ENCODE measurements at regions not wholly inside any gene's neighbourhood (a gene's known extent, or its start where the extent isn't known, plus 50 kb on each side); places are given as distances from the start of the nearest gene placed in this dataset.

DNA sequence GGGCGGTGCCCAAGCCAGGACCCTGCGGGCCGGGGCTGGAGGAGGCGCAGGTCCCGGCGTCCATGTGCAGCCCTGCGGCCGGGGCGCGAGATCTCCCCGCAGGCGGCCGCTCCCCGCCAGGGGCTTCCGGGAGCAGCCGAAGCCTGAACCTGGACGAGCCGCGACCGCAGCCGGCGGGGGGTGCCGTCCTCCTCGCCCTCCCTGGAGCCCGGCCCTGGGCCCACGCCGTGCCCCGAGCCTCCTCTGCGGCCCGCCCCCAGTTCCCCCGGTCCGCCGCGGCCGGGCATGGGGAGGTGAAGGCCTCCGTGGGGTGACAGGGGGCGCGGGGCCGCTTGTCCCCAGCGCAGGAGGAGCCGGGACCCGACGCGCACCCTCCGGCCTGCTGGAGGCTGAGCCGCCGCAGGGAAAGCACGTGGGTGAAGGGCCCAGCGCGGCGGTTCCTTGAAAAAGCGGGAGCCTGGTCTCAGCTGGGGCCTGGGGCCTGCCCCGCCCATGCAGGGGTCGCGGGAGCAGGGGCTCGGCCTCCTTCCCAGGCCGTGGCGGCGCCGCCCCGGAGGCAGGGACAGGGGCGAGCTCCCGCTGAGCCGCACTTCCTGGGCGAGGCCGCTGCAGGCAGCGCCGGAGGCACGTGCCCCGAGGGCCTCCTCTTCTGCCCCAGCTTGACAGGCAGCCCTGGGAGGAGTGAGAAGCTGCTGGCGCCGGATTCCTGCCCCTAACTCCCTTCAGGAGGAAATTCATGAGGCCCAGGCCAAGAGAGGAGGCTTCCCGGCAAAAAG, 55.6 kb upstream of the PPP2R5C start:
- WGBS (ENCODE audit: insufficient coverage) = under 1% methylated on average over 61 of the region's 73 CpGs
- H3K36me3 ChIP-seq (ENCODE audit: control insufficient read depth in 4 of 4, insufficient read depth in 4 of 4, low read length in 3 of 4) = no peaks in the 10 kb centered on the region
- peaks cover 5 to 71% (median 25%) of the 10 kb centered on the region in 5 experiments for H3K27me3 ChIP-seq (replicated peaks in 2 of 5; ENCODE audit: control insufficient read depth in 4 of 5, insufficient read depth in 5 of 5, low read length in 4 of 5)
- peak overlapping the region in 5 of 7 experiments; percentile 11 to 53 (median 36) for H3K4me3 ChIP-seq (ENCODE audit: control insufficient read depth in 1 of 7, extremely low read depth in 1 of 7, insufficient read depth in 4 of 7, low read depth in 2 of 7, low read length in 6 of 7)
- POLR2A ChIA-PET = no interaction called here
- CTCF ChIA-PET = interaction anchor here (0.7 to 2.3 kb wide), 11 partner anchors 10 to 1266 kb away, joined by 3 to 10 read pairs (median 3); no protein-coding TSS in a partner anchor
- peaks cover 0 to 18% (median 13%) of the 10 kb centered on the region in 4 experiments for H3K4me1 ChIP-seq (ENCODE audit: control extremely low read depth in 1 of 4, control insufficient read depth in 4 of 4, insufficient read depth in 4 of 4, low read length in 3 of 4)
- no peak overlapping the region for H3K27ac ChIP-seq (ENCODE audit: insufficient read depth in 1 of 2, low read depth in 1 of 2, low read length in 2 of 2, poor library complexity in 1 of 2, severe bottlenecking in 2 of 2)
- DNase-seq = peak in 2 of 3 donors; percentile 46 to 67
- peaks cover 0 to 4% (median 0%) of the 10 kb centered on the region in 5 experiments for H3K9me3 ChIP-seq (ENCODE audit: control extremely low read depth in 1 of 5, control insufficient read depth in 4 of 5, insufficient read depth in 2 of 5, low read depth in 1 of 5, low read length in 4 of 5)

DNA sequence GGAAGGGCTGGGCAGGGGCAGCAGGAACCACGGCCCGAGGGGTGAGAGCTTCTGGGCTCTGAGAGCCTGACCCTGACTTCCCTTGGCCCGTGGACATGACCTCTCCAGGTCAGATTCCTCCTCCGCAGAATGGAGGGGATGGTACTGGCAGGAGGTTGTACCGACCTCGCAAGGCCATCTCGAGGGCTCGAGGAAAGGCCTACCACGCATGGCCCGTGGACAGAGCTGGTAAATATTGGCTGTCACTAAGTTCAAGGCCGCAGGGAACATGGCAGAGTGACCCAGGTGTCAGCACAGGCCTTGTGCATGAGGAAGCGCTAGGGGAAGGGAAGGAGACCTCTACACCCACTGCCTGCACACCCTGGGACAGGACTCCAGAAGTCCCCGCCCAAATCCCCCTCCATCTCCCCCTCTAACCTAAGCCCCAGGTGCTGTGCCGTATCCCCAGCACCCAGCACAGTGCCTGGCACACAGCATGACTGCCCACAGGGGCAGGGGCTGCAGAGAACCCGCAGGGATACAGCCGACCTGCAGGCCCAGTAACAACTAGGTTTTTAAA, 54.9 kb upstream of the PPP2R5C start:
- peaks cover 0 to 4% (median 0%) of the 10 kb centered on the region in 5 experiments for H3K9me3 ChIP-seq (ENCODE audit: control extremely low read depth in 1 of 5, control insufficient read depth in 4 of 5, insufficient read depth in 2 of 5, low read depth in 1 of 5, low read length in 4 of 5)
- peaks cover 5 to 76% (median 23%) of the 10 kb centered on the region in 5 experiments for H3K27me3 ChIP-seq (replicated peaks in 2 of 5; ENCODE audit: control insufficient read depth in 4 of 5, insufficient read depth in 5 of 5, low read length in 4 of 5)
- H3K4me1 ChIP-seq (ENCODE audit: control extremely low read depth in 1 of 4, control insufficient read depth in 4 of 4, insufficient read depth in 4 of 4, low read length in 3 of 4) = peaks cover 0 to 18% (median 13%) of the 10 kb centered on the region in 4 experiments
- ChIA-PET POLR2A (no interaction called here), CTCF (interaction anchor here (0.8 to 2.4 kb wide), 21 partner anchors 9 to 1267 kb away, joined by 3 to 26 read pairs (median 3); no protein-coding TSS in a partner anchor)
- H3K36me3 ChIP-seq (ENCODE audit: control insufficient read depth in 4 of 4, insufficient read depth in 4 of 4, low read length in 3 of 4) = no peaks in the 10 kb centered on the region
- no peak for DNase-seq
- peak overlapping the region in 2 of 7 experiments; percentile 50 to 53 for H3K4me3 ChIP-seq (ENCODE audit: control insufficient read depth in 1 of 7, extremely low read depth in 1 of 7, insufficient read depth in 4 of 7, low read depth in 2 of 7, low read length in 6 of 7)
- H3K27ac ChIP-seq (ENCODE audit: insufficient read depth in 1 of 2, low read depth in 1 of 2, low read length in 2 of 2, poor library complexity in 1 of 2, severe bottlenecking in 2 of 2) = no peak overlapping the region
- WGBS (ENCODE audit: insufficient coverage) = 76% methylated on average over 9 of the region's 16 CpGs

DNA sequence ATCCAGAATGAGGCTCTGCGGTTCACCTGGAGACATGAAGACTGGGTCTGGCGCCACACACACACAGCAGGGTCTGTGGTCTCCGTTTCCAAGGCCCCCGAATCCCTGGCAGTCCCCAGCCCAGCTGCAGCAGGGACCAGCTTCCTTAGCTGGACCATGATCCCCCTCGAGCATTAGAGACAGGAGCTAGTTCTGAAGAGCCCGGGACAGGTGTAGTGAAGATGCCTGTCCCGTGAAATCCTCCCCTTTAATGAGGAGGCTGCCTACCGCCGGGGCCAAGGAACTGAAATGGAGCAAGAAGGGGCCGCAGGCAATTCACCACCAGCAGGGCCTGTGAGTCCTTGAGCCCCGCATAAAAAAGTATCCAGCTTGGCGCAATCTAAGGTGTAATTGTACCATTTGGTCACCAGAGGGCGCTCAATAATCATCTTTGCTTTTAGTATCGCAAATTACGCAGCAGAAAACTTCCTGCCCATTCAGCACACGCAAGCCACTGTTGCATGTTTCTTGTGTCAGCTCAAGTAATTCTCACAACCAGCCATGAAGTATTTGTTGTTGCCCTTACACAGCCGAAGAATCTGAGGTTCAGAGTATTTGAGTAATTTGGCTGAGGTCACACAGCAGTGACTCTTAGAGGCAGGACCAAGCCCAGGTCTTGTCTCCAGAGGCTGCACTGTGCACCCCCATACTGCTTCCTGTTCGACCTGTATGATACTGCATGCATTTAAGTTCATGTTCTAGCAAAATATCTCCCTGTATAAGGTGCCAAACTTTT, 54.3 kb upstream of the PPP2R5C start:
- POLR2A ChIA-PET = interaction anchor here (0.7 kb wide), 1 partner anchor 222 kb away, joined by 3 read pairs; no protein-coding TSS in a partner anchor
- CTCF ChIA-PET = interaction anchor here (0.8 to 2.4 kb wide), 22 partner anchors 9 to 1268 kb away, joined by 3 to 26 read pairs (median 3); no protein-coding TSS in a partner anchor
- WGBS (ENCODE audit: insufficient coverage) = 38% methylated on average over 16 of the region's 18 CpGs
- DNase-seq = peak; percentile 88 to 94 (median 91)
- H3K9me3 ChIP-seq (ENCODE audit: control extremely low read depth in 1 of 5, control insufficient read depth in 4 of 5, insufficient read depth in 2 of 5, low read depth in 1 of 5, low read length in 4 of 5) = peaks cover 0 to 4% (median 0%) of the 10 kb centered on the region in 5 experiments
- H3K27me3 ChIP-seq (replicated peaks in 2 of 5; ENCODE audit: control insufficient read depth in 4 of 5, insufficient read depth in 5 of 5, low read length in 4 of 5) = peaks cover 5 to 71% (median 23%) of the 10 kb centered on the region in 5 experiments
- H3K27ac ChIP-seq (ENCODE audit: insufficient read depth in 1 of 2, low read depth in 1 of 2, low read length in 2 of 2, poor library complexity in 1 of 2, severe bottlenecking in 2 of 2) = no peak overlapping the region
- no peak overlapping the region for H3K4me3 ChIP-seq (ENCODE audit: control insufficient read depth in 1 of 7, extremely low read depth in 1 of 7, insufficient read depth in 4 of 7, low read depth in 2 of 7, low read length in 6 of 7)
- peaks cover 0 to 18% (median 13%) of the 10 kb centered on the region in 4 experiments for H3K4me1 ChIP-seq (ENCODE audit: control extremely low read depth in 1 of 4, control insufficient read depth in 4 of 4, insufficient read depth in 4 of 4, low read length in 3 of 4)
- H3K36me3 ChIP-seq (ENCODE audit: control insufficient read depth in 4 of 4, insufficient read depth in 4 of 4, low read length in 3 of 4) = no peaks in the 10 kb centered on the region

DNA sequence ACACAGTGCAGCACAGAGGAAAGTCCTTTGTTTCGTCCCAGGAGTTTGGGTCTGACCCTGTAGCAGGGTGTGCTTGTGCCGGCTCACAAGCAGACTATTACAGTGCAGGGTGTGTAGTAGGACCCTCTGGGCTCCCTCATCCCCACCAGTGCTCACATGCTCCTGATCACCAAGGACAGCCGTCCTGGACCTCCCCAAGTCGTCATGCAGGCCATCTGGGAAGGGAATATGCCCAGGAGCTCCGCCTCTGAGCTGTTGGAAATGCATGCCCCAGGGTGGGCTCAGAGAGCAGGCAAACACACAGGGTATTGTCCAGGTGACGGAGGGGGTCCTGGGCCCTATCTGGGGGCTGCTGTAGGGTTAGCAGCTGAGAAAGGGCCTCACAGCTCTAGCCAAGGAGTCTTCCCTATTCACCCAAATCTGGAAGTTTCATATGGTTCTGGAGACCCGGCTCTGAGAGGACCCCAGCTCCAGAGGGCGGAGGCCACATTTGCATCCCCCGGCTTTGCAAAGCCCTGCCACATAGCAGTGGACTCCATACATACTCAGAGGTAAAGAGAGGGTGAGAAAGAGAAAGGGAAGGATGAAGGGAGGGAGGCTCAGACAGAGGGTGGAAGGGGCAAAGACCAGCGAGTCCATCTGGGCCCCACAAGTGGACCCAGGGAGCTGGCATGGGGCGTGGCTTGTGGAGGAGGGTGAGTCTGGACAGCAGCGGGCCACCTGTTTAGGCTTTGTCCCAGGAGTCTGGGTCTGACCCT, 53.5 kb upstream of the PPP2R5C start:
- no peak for DNase-seq
- Histone ChIP-seq H3K9me3 (ENCODE audit: control extremely low read depth in 1 of 5, control insufficient read depth in 4 of 5, insufficient read depth in 2 of 5, low read depth in 1 of 5, low read length in 4 of 5) (peaks cover 0 to 4% (median 0%) of the 10 kb centered on the region in 5 experiments), H3K36me3 (ENCODE audit: control insufficient read depth in 4 of 4, insufficient read depth in 4 of 4, low read length in 3 of 4) (no peaks in the 10 kb centered on the region), H3K4me3 (ENCODE audit: control insufficient read depth in 1 of 7, extremely low read depth in 1 of 7, insufficient read depth in 4 of 7, low read depth in 2 of 7, low read length in 6 of 7) (no peak overlapping the region), H3K27ac (ENCODE audit: insufficient read depth in 1 of 2, low read depth in 1 of 2, low read length in 2 of 2, poor library complexity in 1 of 2, severe bottlenecking in 2 of 2) (no peak overlapping the region), H3K27me3 (replicated peaks in 2 of 5; ENCODE audit: control insufficient read depth in 4 of 5, insufficient read depth in 5 of 5, low read length in 4 of 5) (peaks cover 5 to 64% (median 23%) of the 10 kb centered on the region in 5 experiments), H3K4me1 (ENCODE audit: control extremely low read depth in 1 of 4, control insufficient read depth in 4 of 4, insufficient read depth in 4 of 4, low read length in 3 of 4) (peaks cover 0 to 18% (median 13%) of the 10 kb centered on the region in 4 experiments)
- WGBS (ENCODE audit: insufficient coverage) = 95% methylated on average over 12 of the region's 12 CpGs
- ChIA-PET CTCF (interaction anchor here (1.0 to 2.4 kb wide), 12 partner anchors 14 to 347 kb away, joined by 3 to 26 read pairs (median 4); no protein-coding TSS in a partner anchor), POLR2A (interaction anchor here (0.7 kb wide), 1 partner anchor 222 kb away, joined by 3 read pairs; no protein-coding TSS in a partner anchor)

DNA sequence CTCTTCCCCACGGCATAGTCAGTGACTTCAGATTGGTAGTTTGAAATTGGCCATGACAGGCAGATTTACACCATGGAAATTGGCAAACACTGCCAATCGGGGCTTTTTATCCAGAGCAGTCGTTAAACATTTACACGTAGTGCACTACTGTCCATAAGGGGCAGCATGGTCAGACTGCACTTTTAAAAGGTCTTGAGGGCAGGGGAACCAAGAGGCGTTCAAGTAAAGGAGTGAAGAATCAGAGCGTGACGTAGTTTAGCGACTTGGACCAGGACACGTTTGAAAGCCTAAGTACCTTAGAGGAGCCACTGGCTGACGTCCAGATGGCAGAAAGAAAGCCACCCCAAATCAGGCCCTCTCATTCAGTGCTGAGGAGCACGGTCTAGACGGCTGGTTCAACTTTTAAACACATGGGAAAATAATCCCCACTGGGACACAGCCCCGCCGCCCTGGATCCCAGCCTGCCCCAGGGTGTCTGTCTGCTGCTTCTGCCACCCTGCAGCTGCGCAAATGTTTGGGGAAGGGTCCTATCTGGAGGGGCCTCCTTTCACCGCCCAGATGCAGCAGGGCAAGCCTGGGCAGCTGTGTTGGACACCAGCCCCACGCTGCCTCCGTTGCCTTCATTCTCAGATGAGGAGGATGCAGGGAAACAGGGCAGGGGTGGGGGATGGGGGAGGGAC, 52.5 kb upstream of the PPP2R5C start:
- DNase-seq = no peak
- H3K9me3 ChIP-seq (ENCODE audit: control extremely low read depth in 1 of 5, control insufficient read depth in 4 of 5, insufficient read depth in 2 of 5, low read depth in 1 of 5, low read length in 4 of 5) = peaks cover 0 to 7% (median 2%) of the 10 kb centered on the region in 5 experiments
- peaks cover 0 to 18% (median 13%) of the 10 kb centered on the region in 4 experiments for H3K4me1 ChIP-seq (ENCODE audit: control extremely low read depth in 1 of 4, control insufficient read depth in 4 of 4, insufficient read depth in 4 of 4, low read length in 3 of 4)
- H3K27me3 ChIP-seq (replicated peaks in 2 of 5; ENCODE audit: control insufficient read depth in 4 of 5, insufficient read depth in 5 of 5, low read length in 4 of 5) = peaks cover 4 to 67% (median 22%) of the 10 kb centered on the region in 5 experiments
- POLR2A ChIA-PET = interaction anchor here (0.8 kb wide), 1 partner anchor 194 kb away, joined by 4 read pairs; no protein-coding TSS in a partner anchor
- H3K27ac ChIP-seq (ENCODE audit: insufficient read depth in 1 of 2, low read depth in 1 of 2, low read length in 2 of 2, poor library complexity in 1 of 2, severe bottlenecking in 2 of 2) = no peak overlapping the region
- CTCF ChIA-PET = interaction anchor here (0.6 to 2.4 kb wide), 5 partner anchors 13 to 235 kb away, joined by 3 to 26 read pairs (median 3); no protein-coding TSS in a partner anchor
- 95% methylated on average over 15 of the region's 18 CpGs for WGBS (ENCODE audit: insufficient coverage)
- no peaks in the 10 kb centered on the region for H3K36me3 ChIP-seq (ENCODE audit: control insufficient read depth in 4 of 4, insufficient read depth in 4 of 4, low read length in 3 of 4)
- no peak overlapping the region for H3K4me3 ChIP-seq (ENCODE audit: control insufficient read depth in 1 of 7, extremely low read depth in 1 of 7, insufficient read depth in 4 of 7, low read depth in 2 of 7, low read length in 6 of 7)

All from common myeloid progenitor, CD34-positive (primary cell).